Lower leg skin (tissue), 3 donors: ENCODE measurements at regions not wholly inside any gene's neighbourhood (a gene's known extent, or its start where the extent isn't known, plus 50 kb on each side); places are given as distances from the start of the nearest gene placed in this dataset.

Experiments used
- CTCF ChIP-seq, 3 donors: fragments of 450-650 bp; IDR thresholded peaks; one replicate each; pipeline ENCODE4 v1.5.1; 2016; ENCODE audit warnings: antibody characterized with exemption in 3 of 3, mild to moderate bottlenecking in 3 of 3, moderate library complexity in 2 of 3
- POLR2A ChIP-seq, 2 donors: fragments of 450-650 bp; IDR thresholded peaks; one replicate each; pipeline ENCODE4 v1.6.1; 2016 to 2017; ENCODE audit warnings: antibody characterized with exemption in 2 of 2, mild to moderate bottlenecking in 1 of 2, moderate library complexity in 1 of 2

DNA sequence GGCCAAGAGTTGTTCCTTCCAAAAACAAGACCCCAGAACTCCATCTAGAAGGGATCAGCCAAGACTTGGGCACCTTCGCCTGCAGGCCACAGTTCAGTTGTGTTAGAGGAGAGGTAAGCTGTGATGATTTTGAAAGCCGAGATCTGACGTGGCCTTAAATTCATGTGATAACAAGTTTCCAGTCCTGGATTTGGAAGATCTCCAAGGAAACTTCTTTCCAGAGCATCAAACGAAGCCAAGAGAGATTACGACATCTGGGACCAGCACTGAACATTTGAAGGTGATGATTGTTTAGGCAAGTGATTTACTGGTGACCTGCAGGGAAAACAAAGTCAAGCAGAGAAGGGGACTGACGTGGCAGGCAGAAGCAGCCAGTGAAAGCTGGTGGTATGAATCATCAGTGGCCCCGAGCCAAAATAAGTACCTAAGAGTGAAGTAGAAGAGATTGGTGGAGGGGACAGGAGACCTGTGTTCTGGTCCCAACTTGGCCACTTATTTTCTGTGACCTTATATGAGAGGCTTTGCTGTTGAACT is 339.0 kb upstream of the PROK2 start:
- TF ChIP-seq CTCF (IDR thresholded peaks at IDR 0.05) (no peak), POLR2A (IDR thresholded peaks at IDR 0.05) (no peak)
